HEK293 (cell line): ENCODE measurements at regions not wholly inside any gene's neighbourhood (a gene's known extent, or its start where the extent isn't known, plus 50 kb on each side); places are given as distances from the start of the nearest gene placed in this dataset.

Source experiments
- RBAK ChIP-seq: fragments of 450-650 bp; formaldehyde crosslinking; IDR thresholded peaks from 2 replicates; pipeline ENCODE4 v1.5.1; 2016; ENCODE audit warnings: missing biosample characterization, missing genetic modification characterization
- TCF7L2 ChIP-seq: IDR thresholded peaks from 2 replicates; pipeline ENCODE4 v1.6.1; 2011; ENCODE audit warnings: low read depth, mild to moderate bottlenecking, inconsistent platforms, low read length, moderate library complexity, borderline replicate concordance
- ZBTB10 ChIP-seq: fragments of 450-650 bp; formaldehyde crosslinking; IDR thresholded peaks from 2 replicates; pipeline ENCODE4 v1.5.1; 2016; ENCODE audit warnings: missing biosample characterization, missing genetic modification characterization
- ZBTB11 ChIP-seq: fragments of 450-650 bp; formaldehyde crosslinking; conservative IDR thresholded peaks from 2 replicates; pipeline ENCODE4 v1.5.1; 2016; ENCODE audit warnings: low read depth, missing biosample characterization, missing genetic modification characterization
- ZNF274 ChIP-seq, 2 experiments: fragments of 200-500 bp in 1 of 2; fragments of 450-650 bp in 1 of 2; sonication (Bioruptor generic) in 1 of 2; formaldehyde crosslinking in 1 of 2; IDR thresholded peaks; 2 replicates each; pipeline versions ENCODE4 v1.5.1 to v1.6.1; 2014 to 2016; ENCODE audit warnings: borderline replicate concordance in 1 of 2, inconsistent platforms in 1 of 2, low read length in 1 of 2, missing biosample characterization in 1 of 2, missing genetic modification characterization in 1 of 2
- ZNF404 ChIP-seq: fragments of 450-650 bp; formaldehyde crosslinking; IDR thresholded peaks from 2 replicates; pipeline ENCODE4 v1.5.1; 2017; ENCODE audit warnings: missing biosample characterization, missing genetic modification characterization
- ZNF416 ChIP-seq: fragments of 450-650 bp; formaldehyde crosslinking; IDR thresholded peaks from 2 replicates; pipeline ENCODE4 v1.5.1; 2016; ENCODE audit warnings: missing biosample characterization, missing genetic modification characterization
- ZNF521 ChIP-seq: fragments of 450-650 bp; formaldehyde crosslinking; IDR thresholded peaks from 2 replicates; pipeline ENCODE4 v1.5.1; 2017; ENCODE audit warnings: missing biosample characterization, mild to moderate bottlenecking, missing genetic modification characterization
- ZNF654 ChIP-seq: fragments of 450-650 bp; formaldehyde crosslinking; IDR thresholded peaks from 2 replicates; pipeline ENCODE4 v1.5.1; 2016; ENCODE audit warnings: low read depth, missing biosample characterization, missing genetic modification characterization
- ZSCAN30 ChIP-seq: fragments of 450-650 bp; IDR thresholded peaks from 2 replicates; pipeline ENCODE4 v1.5.1; 2018; ENCODE audit warnings: missing biosample characterization, mild to moderate bottlenecking, missing genetic modification characterization, moderate library complexity
- TF ChIP-seq, protein P1 (sequence below): fragments of 450-650 bp; formaldehyde crosslinking; IDR thresholded peaks from 2 replicates; pipeline ENCODE4 v1.5.1; 2016; ENCODE audit warnings: missing biosample characterization, missing genetic modification characterization
- TF ChIP-seq, protein P2 (sequence below): fragments of 450-650 bp; formaldehyde crosslinking; IDR thresholded peaks from 2 replicates; pipeline ENCODE4 v1.5.1; 2016; ENCODE audit warnings: missing biosample characterization, missing genetic modification characterization
- TF ChIP-seq, protein P3 (sequence below): fragments of 450-650 bp; formaldehyde crosslinking; IDR thresholded peaks from 2 replicates; pipeline ENCODE4 v1.5.1; 2016; ENCODE audit warnings: missing biosample characterization, missing genetic modification characterization
- TF ChIP-seq, protein P4 (sequence below): fragments of 450-650 bp; formaldehyde crosslinking; IDR thresholded peaks from 2 replicates; pipeline ENCODE4 v1.5.1; 2016; ENCODE audit warnings: missing biosample characterization, missing genetic modification characterization

DNA sequence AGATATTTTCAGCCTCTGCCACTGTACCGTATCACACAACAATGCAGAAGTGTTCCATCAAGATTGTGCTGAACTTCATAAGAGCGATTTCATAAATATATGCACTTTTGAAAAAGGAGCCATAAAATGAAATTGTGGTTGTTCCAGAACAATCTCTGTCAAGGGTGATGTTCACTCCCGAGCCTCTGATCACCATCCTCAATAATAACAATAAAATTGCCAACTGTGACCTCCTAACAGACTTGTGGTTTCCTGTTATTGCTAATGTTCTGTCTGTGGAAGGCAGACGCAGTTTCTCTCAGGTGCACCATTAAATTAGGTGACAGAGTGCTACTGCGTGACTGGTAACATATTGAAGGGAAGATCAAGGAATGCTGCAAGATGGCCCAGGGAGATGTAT, 383.7 kb downstream of the SOCS6 start:
- TF ChIP-seq, protein P1, sequence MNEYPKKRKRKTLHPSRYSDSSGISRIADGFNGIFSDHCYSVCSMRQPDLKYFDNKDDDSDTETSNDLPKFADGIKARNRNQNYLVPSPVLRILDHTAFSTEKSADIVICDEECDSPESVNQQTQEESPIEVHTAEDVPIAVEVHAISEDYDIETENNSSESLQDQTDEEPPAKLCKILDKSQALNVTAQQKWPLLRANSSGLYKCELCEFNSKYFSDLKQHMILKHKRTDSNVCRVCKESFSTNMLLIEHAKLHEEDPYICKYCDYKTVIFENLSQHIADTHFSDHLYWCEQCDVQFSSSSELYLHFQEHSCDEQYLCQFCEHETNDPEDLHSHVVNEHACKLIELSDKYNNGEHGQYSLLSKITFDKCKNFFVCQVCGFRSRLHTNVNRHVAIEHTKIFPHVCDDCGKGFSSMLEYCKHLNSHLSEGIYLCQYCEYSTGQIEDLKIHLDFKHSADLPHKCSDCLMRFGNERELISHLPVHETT (tag by site-specific recombination), result no peak
- TF ChIP-seq ZNF416 (tag by site-specific recombination) (no peak), RBAK (tag by site-specific recombination) (no peak), ZNF404 (tag by site-specific recombination) (no peak), ZNF274 (IDR thresholded peaks at IDR 0.05; ENCODE audit: low read length) (no peak), ZNF274 (tag by site-specific recombination; IDR thresholded peaks at IDR 0.05; ENCODE audit: borderline replicate concordance) (no peak), ZBTB11 (tag by site-specific recombination) (no peak), ZBTB10 (tag by site-specific recombination) (no peak), TCF7L2 (no peak), ZNF654 (tag by site-specific recombination) (no peak), ZSCAN30 (tag by site-specific recombination) (no peak), ZNF521 (tag by site-specific recombination) (no peak)
- TF ChIP-seq, protein P2, sequence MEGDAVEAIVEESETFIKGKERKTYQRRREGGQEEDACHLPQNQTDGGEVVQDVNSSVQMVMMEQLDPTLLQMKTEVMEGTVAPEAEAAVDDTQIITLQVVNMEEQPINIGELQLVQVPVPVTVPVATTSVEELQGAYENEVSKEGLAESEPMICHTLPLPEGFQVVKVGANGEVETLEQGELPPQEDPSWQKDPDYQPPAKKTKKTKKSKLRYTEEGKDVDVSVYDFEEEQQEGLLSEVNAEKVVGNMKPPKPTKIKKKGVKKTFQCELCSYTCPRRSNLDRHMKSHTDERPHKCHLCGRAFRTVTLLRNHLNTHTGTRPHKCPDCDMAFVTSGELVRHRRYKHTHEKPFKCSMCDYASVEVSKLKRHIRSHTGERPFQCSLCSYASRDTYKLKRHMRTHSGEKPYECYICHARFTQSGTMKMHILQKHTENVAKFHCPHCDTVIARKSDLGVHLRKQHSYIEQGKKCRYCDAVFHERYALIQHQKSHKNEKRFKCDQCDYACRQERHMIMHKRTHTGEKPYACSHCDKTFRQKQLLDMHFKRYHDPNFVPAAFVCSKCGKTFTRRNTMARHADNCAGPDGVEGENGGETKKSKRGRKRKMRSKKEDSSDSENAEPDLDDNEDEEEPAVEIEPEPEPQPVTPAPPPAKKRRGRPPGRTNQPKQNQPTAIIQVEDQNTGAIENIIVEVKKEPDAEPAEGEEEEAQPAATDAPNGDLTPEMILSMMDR (tag by site-specific recombination), result no peak
- TF ChIP-seq, protein P3, sequence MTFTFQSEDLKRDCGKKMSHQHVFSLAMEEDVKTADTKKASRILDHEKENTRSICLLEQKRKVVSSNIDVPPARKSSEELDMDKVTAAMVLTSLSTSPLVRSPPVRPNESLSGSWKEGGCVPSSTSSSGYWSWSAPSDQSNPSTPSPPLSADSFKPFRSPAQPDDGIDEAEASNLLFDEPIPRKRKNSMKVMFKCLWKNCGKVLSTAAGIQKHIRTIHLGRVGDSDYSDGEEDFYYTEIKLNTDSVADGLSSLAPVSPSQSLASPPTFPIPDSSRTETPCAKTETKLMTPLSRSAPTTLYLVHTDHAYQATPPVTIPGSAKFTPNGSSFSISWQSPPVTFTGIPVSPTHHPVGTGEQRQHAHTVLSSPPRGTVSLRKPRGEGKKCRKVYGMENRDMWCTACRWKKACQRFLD, result no peak
- TF ChIP-seq, protein P4, sequence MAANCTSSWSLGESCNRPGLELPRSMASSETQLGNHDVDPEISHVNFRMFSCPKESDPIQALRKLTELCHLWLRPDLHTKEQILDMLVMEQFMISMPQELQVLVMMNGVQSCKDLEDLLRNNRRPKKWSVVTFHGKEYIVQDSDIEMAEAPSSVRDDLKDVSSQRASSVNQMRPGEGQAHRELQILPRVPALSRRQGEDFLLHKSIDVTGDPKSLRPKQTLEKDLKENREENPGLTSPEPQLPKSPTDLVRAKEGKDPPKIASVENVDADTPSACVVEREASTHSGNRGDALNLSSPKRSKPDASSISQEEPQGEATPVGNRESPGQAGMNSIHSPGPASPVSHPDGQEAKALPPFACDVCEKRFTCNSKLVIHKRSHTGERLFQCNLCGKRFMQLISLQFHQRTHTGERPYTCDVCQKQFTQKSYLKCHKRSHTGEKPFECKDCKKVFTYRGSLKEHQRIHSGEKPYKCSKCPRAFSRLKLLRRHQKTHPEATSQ, result no peak
